Peyer's patch (tissue), 4 donors: ENCODE measurements at regions not wholly inside any gene's neighbourhood (a gene's known extent, or its start where the extent isn't known, plus 50 kb on each side); places are given as distances from the start of the nearest gene placed in this dataset.
"Not testable (repeated sequence)": the region's sequence is repeated elsewhere in the genome, so short reads cannot be mapped to it uniquely, and the experiment has no call there.

Experiments used
- DNase-seq, 3 donors: peaks; one replicate each; pipeline ENCODE4 v3.0.0-alpha.2; 2017 to 2019
- H3K27ac ChIP-seq, 4 donors: fragments of 200-600 bp; sonication (generic); one replicate each; pipeline ENCODE4 v1.5.1; 2016 to 2019
- H3K27me3 ChIP-seq, 2 donors: fragments of 200-600 bp; sonication (generic); one replicate each; pipeline ENCODE4 v1.5.1; 2019
- H3K36me3 ChIP-seq, 3 donors: fragments of 200-600 bp; sonication (generic); one replicate each; pipeline ENCODE4 v1.5.1; 2016 to 2019
- H3K4me1 ChIP-seq, 4 donors: fragments of 200-600 bp; sonication (generic); one replicate each; pipeline ENCODE4 v1.5.1; 2016 to 2019
- H3K4me3 ChIP-seq, 4 donors: fragments of 200-600 bp; sonication (generic); 1 replicate in 3 of 4; 2 replicates in 1 of 4; pipeline ENCODE4 v1.5.1; 2016 to 2019; ENCODE audit warnings: mild to moderate bottlenecking in 1 of 4
- H3K9me3 ChIP-seq, 4 donors: fragments of 200-600 bp; sonication (generic); one replicate each; pipeline ENCODE4 v1.5.1; 2016 to 2019; ENCODE audit warnings: mild to moderate bottlenecking in 1 of 4
- CTCF ChIP-seq, 6 experiments: fragments of 450-650 bp in 4 of 6; fragments of 200-600 bp in 2 of 6; sonication (generic) in 1 of 6; IDR thresholded peaks; one replicate each; pipeline ENCODE4 v1.5.1; 2017 to 2019; ENCODE audit warnings: antibody characterized with exemption in 6 of 6, mild to moderate bottlenecking in 3 of 6, moderate library complexity in 1 of 6
- POLR2A ChIP-seq, 2 donors: fragments of 450-650 bp; IDR thresholded peaks; one replicate each; pipeline ENCODE4 v1.5.1; 2017; ENCODE audit warnings: antibody characterized with exemption in 2 of 2, mild to moderate bottlenecking in 2 of 2, moderate library complexity in 2 of 2

- TF ChIP-seq CTCF (IDR thresholded peaks at IDR 0.05) (no peak), POLR2A (IDR thresholded peaks at IDR 0.05) (no peak)
- H3K9me3 ChIP-seq, result peaks cover 0 to 3% (median 0%) of the 10 kb centered on the region in 4 donors
- DNase-seq, result no peak
These were observed 73.3 kb upstream of the TOP1 start for GRCh38 chr20:40955326-40955725.

GRCh38 chr20:40955826-40956225 lies 72.8 kb upstream of the TOP1 start:
- not testable (repeated sequence) for H3K4me3 ChIP-seq, H3K36me3 ChIP-seq, H3K27ac ChIP-seq, H3K27me3 ChIP-seq, H3K4me1 ChIP-seq, H3K9me3 ChIP-seq
- DNase-seq, result peak in 1 of 3 donors; percentile 12

More at GRCh38 chr20:40955326-40955725, 73.3 kb upstream of the TOP1 start:
- Histone ChIP-seq H3K27ac (no peak overlapping the region), H3K36me3 (no peaks in the 10 kb centered on the region), H3K4me1 (no peaks in the 10 kb centered on the region), H3K4me3 (no peak overlapping the region), H3K27me3 (no peaks in the 10 kb centered on the region)

GRCh38 chr20:40956542-40957264 lies 71.9 kb upstream of the TOP1 start:
- no peaks in the 10 kb centered on the region for H3K36me3 ChIP-seq
- no peaks in the 10 kb centered on the region for H3K27me3 ChIP-seq
- no peak overlapping the region for H3K4me3 ChIP-seq
- TF ChIP-seq CTCF (IDR thresholded peaks at IDR 0.05) (no peak), POLR2A (IDR thresholded peaks at IDR 0.05) (no peak)
- peaks cover 0 to 3% (median 0%) of the 10 kb centered on the region in 4 donors for H3K9me3 ChIP-seq
- DNase-seq, result peak in 1 of 3 donors; percentile 15
- H3K4me1 ChIP-seq, result no peaks in the 10 kb centered on the region
- no peak overlapping the region for H3K27ac ChIP-seq

- Histone ChIP-seq H3K9me3 (peaks cover 0 to 3% (median 0%) of the 10 kb centered on the region in 4 donors), H3K27me3 (no peaks in the 10 kb centered on the region), H3K4me1 (no peaks in the 10 kb centered on the region), H3K4me3 (no peak overlapping the region), H3K36me3 (no peaks in the 10 kb centered on the region), H3K27ac (no peak overlapping the region)
- peak in 1 of 3 donors; percentile 9 for DNase-seq
- TF ChIP-seq CTCF (IDR thresholded peaks at IDR 0.05) (no peak), POLR2A (IDR thresholded peaks at IDR 0.05) (no peak)
These were observed 71.3 kb upstream of the TOP1 start for GRCh38 chr20:40957265-40957760.

GRCh38 chr20:40958598-40958997 lies 70.0 kb upstream of the TOP1 start:
- Histone ChIP-seq H3K9me3 (peaks cover 0 to 3% (median 0%) of the 10 kb centered on the region in 4 donors), H3K27ac (no peak overlapping the region), H3K4me1 (no peaks in the 10 kb centered on the region), H3K36me3 (no peaks in the 10 kb centered on the region), H3K27me3 (no peaks in the 10 kb centered on the region), H3K4me3 (no peak overlapping the region)
- peak; percentile 1 to 15 (median 2) for DNase-seq
- TF ChIP-seq POLR2A (IDR thresholded peaks at IDR 0.05) (no peak), CTCF (IDR thresholded peaks at IDR 0.05) (no peak)

GRCh38 chr20:40959325-40960092 lies 69.1 kb upstream of the TOP1 start:
- H3K36me3 ChIP-seq, result no peaks in the 10 kb centered on the region
- no peak overlapping the region for H3K4me3 ChIP-seq
- no peak for TF ChIP-seq POLR2A (IDR thresholded peaks at IDR 0.05)
- no peak for TF ChIP-seq CTCF (IDR thresholded peaks at IDR 0.05)
- H3K27me3 ChIP-seq, result no peaks in the 10 kb centered on the region
- no peaks in the 10 kb centered on the region for H3K4me1 ChIP-seq
- no peak overlapping the region for H3K27ac ChIP-seq
- DNase-seq, result peak in 1 of 3 donors; percentile 6
- no peaks in the 10 kb centered on the region for H3K9me3 ChIP-seq
